KMS-11 (cell line): ENCODE measurements at regions not wholly inside any gene's neighbourhood (a gene's known extent, or its start where the extent isn't known, plus 50 kb on each side); places are given as distances from the start of the nearest gene placed in this dataset.

Experiments used
- H2AFZ ChIP-seq: fragments of 200-600 bp; sonication (generic); 2 replicates; pipeline ENCODE4 v1.6.1; 2016; ENCODE audit warnings: antibody characterized with exemption, mixed run types, low read depth
- H3K27ac ChIP-seq: fragments of 200-600 bp; sonication (generic); 2 replicates; pipeline ENCODE4 v1.6.1; 2016; ENCODE audit warnings: mild to moderate bottlenecking, mixed run types
- H3K27me3 ChIP-seq: fragments of 200-600 bp; sonication (generic); 2 replicates; pipeline ENCODE4 v1.6.1; 2017; ENCODE audit warnings: mild to moderate bottlenecking, low read depth, mixed run types, moderate library complexity; ENCODE audit not compliant: insufficient read depth
- H3K36me3 ChIP-seq: fragments of 200-600 bp; sonication (generic); 2 replicates; pipeline ENCODE4 v1.6.1; 2017; ENCODE audit warnings: mild to moderate bottlenecking, mixed run types; ENCODE audit not compliant: insufficient read depth
- H3K4me1 ChIP-seq: fragments of 200-600 bp; sonication (generic); 2 replicates; pipeline ENCODE4 v1.6.1; 2016; ENCODE audit warnings: mild to moderate bottlenecking, low read depth, mixed run types; ENCODE audit not compliant: poor library complexity, severe bottlenecking
- H3K4me2 ChIP-seq: fragments of 200-600 bp; sonication (generic); 2 replicates; pipeline ENCODE4 v1.7.0; 2016; ENCODE audit warnings: mild to moderate bottlenecking, mixed run types
- H3K4me3 ChIP-seq: fragments of 200-600 bp; sonication (generic); IDR thresholded peaks from 2 replicates; pipeline ENCODE4 v1.6.1; 2017; ENCODE audit warnings: low read depth, low read length, mixed read lengths; ENCODE audit not compliant: insufficient read depth
- H3K79me2 ChIP-seq: fragments of 200-600 bp; sonication (generic); 2 replicates; pipeline ENCODE4 v1.6.1; 2016; ENCODE audit warnings: low read depth, mixed run types; ENCODE audit not compliant: insufficient read depth
- H3K9ac ChIP-seq: fragments of 200-600 bp; sonication (generic); 2 replicates; pipeline ENCODE4 v1.6.1; 2016; ENCODE audit warnings: mild to moderate bottlenecking, mixed run types
- H4K20me1 ChIP-seq: fragments of 200-600 bp; sonication (generic); 2 replicates; pipeline ENCODE4 v1.6.1; 2016; ENCODE audit warnings: mild to moderate bottlenecking, mixed run types; ENCODE audit not compliant: insufficient read depth
- TF ChIP-seq, protein P1 (sequence below): fragments of 200-600 bp; sonication (generic); conservative IDR thresholded peaks from 2 replicates; pipeline ENCODE4 v1.6.1; 2017; ENCODE audit warnings: low read depth, mild to moderate bottlenecking, antibody characterized with exemption, low read length, moderate library complexity, mixed read lengths

DNA sequence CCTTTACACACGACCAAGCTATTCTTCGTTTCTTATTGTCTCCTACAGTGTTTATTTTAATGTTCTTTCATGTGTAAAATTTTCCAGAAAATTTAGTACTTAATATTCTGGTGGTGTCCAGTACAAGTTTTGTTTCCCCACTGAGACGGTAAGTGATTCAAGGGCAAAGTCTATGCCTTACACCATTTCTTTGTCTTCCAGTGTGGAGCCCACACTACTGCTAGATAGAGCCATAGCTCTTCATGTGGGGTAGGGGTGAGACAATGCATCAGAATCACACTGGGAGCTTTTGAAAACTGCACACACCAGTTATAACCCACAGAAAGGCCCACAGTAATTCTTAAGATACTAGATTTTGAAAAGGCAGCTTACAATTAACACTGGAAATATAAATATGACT, 125.6 kb downstream of the TDRD15 start:
- H3K4me3 ChIP-seq, result no peak overlapping the region
- H3K4me1 ChIP-seq, result no peaks in the 10 kb centered on the region
- H3K36me3 ChIP-seq, result no peaks in the 10 kb centered on the region
- H3K27ac ChIP-seq, result no peak overlapping the region
- no peak overlapping the region for H2AFZ ChIP-seq
- H4K20me1 ChIP-seq, result no peaks in the 10 kb centered on the region
- H3K9ac ChIP-seq, result no peak overlapping the region
- H3K79me2 ChIP-seq, result no peaks in the 10 kb centered on the region
- TF ChIP-seq, protein P1, sequence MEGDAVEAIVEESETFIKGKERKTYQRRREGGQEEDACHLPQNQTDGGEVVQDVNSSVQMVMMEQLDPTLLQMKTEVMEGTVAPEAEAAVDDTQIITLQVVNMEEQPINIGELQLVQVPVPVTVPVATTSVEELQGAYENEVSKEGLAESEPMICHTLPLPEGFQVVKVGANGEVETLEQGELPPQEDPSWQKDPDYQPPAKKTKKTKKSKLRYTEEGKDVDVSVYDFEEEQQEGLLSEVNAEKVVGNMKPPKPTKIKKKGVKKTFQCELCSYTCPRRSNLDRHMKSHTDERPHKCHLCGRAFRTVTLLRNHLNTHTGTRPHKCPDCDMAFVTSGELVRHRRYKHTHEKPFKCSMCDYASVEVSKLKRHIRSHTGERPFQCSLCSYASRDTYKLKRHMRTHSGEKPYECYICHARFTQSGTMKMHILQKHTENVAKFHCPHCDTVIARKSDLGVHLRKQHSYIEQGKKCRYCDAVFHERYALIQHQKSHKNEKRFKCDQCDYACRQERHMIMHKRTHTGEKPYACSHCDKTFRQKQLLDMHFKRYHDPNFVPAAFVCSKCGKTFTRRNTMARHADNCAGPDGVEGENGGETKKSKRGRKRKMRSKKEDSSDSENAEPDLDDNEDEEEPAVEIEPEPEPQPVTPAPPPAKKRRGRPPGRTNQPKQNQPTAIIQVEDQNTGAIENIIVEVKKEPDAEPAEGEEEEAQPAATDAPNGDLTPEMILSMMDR, result no peak
- H3K4me2 ChIP-seq, result no peak overlapping the region
- no peaks in the 10 kb centered on the region for H3K27me3 ChIP-seq

DNA sequence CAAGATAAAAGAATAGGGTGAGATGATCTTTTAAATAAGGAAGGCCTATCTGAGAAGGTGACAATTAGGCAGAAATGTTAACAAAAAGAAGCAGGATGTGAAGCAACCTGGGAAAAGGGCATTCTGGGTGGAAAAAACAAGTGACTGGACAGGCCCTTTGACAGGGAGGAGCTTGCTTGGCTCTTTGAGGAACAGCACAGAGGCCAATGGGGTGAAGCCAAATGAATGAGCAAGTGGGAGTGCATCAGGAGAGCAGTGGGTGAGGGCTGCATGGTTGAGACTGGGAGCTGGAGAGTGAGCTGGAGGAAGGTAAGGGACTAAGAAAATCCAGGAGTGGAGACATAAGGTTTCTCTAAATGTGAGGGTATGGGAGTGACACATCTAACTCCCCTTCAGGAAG, 126.9 kb downstream of the TDRD15 start:
- H3K4me3 ChIP-seq, result no peak overlapping the region
- no peak overlapping the region for H3K27ac ChIP-seq
- H3K4me2 ChIP-seq, result no peak overlapping the region
- H4K20me1 ChIP-seq, result no peaks in the 10 kb centered on the region
- H3K79me2 ChIP-seq, result no peaks in the 10 kb centered on the region
- no peak overlapping the region for H2AFZ ChIP-seq
- H3K36me3 ChIP-seq, result no peaks in the 10 kb centered on the region
- no peaks in the 10 kb centered on the region for H3K27me3 ChIP-seq
- H3K4me1 ChIP-seq, result no peaks in the 10 kb centered on the region
- no peak overlapping the region for H3K9ac ChIP-seq
- TF ChIP-seq, protein P1, result no peak

DNA sequence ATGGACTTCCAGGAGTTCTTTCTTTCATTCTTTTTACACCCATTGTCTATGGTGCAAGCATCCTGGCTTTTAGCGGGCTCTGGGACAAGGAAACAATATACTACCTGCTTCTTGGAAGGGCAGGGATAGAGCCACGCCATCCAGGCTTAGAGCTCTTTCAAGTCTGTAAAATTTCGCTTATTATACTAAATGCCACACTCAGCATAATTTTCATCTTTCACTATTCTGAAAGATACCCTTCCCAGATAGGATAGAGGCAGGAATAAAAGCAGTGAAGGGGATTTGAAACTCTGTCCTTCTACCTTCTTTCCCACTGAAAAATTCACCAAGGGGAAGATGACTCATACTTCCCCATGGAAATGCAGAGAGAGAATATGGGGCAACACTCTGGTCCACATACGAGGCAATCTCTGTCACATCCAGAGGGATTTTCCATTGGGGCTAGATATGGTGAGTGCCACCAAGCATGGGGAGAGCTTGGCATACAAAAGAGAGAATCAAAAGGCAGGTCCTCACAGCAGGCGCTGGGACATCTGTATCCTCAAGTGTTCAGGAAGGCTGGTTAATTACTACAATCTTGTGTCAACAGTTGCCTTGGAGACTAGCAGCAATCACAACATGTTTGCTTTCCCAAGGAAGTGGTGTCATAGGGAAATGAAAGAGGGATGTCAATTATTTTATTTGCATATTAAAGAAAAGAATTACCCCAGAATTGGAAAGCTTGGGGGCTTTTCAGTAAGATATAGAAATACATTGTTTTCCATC, 127.6 kb downstream of the TDRD15 start:
- Histone ChIP-seq H3K27ac (no peak overlapping the region), H3K27me3 (no peaks in the 10 kb centered on the region), H2AFZ (no peak overlapping the region), H3K79me2 (no peaks in the 10 kb centered on the region), H3K4me2 (no peak overlapping the region), H3K4me1 (no peaks in the 10 kb centered on the region), H3K9ac (no peak overlapping the region), H3K4me3 (no peak overlapping the region), H3K36me3 (no peaks in the 10 kb centered on the region), H4K20me1 (no peaks in the 10 kb centered on the region)
- TF ChIP-seq, protein P1, result no peak

DNA sequence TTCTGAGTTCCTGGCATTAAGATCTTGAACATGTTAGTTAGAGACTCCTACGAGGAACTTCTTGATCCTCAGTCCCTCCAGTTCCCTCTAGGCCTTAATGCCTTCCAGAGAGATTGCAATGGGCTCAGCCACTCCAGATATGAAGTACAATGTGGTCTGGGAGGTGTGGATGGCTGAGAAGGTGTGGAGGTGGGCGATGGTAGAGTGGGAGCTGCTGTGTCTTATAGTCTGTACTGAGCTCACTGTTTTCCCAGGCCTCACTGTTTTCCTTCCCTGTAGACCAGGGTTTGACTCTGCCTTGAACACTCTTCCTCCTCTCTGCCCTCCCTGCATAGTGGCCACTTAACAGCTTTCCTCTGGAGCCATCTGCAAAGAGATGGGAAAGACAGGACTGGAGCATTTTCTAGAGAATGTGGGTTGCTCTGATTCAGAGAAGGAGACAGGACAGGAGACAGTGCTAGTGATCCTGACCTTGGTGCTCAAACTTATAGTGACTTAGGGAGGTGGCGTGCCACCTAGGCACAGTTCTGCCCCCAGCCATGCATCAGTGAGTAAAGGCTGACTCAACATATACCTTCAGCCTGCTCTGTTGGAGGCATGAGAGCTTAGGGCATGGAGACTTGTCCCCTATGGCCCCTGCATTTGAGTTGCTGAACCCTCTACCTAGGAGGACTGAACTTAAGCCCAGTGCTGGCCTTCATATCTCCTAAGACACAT, 129.7 kb downstream of the TDRD15 start:
- H2AFZ ChIP-seq, result no peak overlapping the region
- no peak overlapping the region for H3K9ac ChIP-seq
- TF ChIP-seq, protein P1, result no peak
- H3K4me3 ChIP-seq, result no peak overlapping the region
- no peaks in the 10 kb centered on the region for H3K79me2 ChIP-seq
- no peaks in the 10 kb centered on the region for H3K4me1 ChIP-seq
- H3K36me3 ChIP-seq, result no peaks in the 10 kb centered on the region
- no peaks in the 10 kb centered on the region for H3K27me3 ChIP-seq
- no peaks in the 10 kb centered on the region for H4K20me1 ChIP-seq
- no peak overlapping the region for H3K4me2 ChIP-seq
- no peak overlapping the region for H3K27ac ChIP-seq
